ENCODE measurements at regions not wholly inside any gene's neighbourhood (a gene's known extent, or its start where the extent isn't known, plus 50 kb on each side); places are given as distances from the start of the nearest gene placed in this dataset.

DNA sequence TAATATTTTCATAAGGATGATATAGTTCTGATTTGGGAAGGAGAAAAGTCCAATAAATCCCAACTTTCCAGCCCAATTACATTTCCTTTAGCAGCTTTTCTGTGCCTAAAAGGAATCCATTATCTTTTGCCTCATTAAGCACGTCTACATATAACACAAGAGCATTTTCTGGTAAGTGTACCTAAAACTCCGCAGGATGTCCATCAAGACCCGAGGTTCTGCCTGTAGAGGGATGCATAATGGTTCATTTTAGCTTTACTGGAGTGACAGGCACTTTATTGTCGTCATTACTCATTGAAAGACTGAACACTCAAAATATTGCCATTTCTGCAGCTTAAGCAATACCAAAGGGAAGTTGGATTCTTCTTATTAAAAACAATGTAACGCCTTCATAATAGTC, 669.0 kb downstream of the PRELID2 start:
- no peak overlapping the region for H3K4me3 ChIP-seq
- H3K36me3 ChIP-seq (ENCODE audit: low read depth): no peaks in the 10 kb centered on the region
- peaks cover 10% of the 10 kb centered on the region for H3K4me1 ChIP-seq (replicated peaks; ENCODE audit: insufficient read depth)
- DNase-seq: no peak
- H3F3A ChIP-seq (ENCODE audit: insufficient read depth, low read depth): no peaks in the 10 kb centered on the region
- H3K27ac ChIP-seq: no peak overlapping the region
- no peak overlapping the region for H3K4me2 ChIP-seq
- no peak overlapping the region; the same call in 1 of the 2 replicates for H2AFZ ChIP-seq
- H3K79me2 ChIP-seq (ENCODE audit: low read depth): no peaks in the 10 kb centered on the region
- H4K20me1 ChIP-seq (ENCODE audit: insufficient read depth): no peaks in the 10 kb centered on the region
- POLR2A ChIA-PET (ENCODE audit: unreplicated experiment): no interaction called here
- no peaks in the 10 kb centered on the region for H3K27me3 ChIP-seq (ENCODE audit: insufficient read depth, low read depth)
- intact Hi-C loops (cut with micrococcal nuclease; ENCODE audit: unreplicated experiment): no loop called here
- TF ChIP-seq EZH2 (IDR thresholded peaks at IDR 0.05; ENCODE audit: low read depth): no peak
- TF ChIP-seq, protein P1, sequence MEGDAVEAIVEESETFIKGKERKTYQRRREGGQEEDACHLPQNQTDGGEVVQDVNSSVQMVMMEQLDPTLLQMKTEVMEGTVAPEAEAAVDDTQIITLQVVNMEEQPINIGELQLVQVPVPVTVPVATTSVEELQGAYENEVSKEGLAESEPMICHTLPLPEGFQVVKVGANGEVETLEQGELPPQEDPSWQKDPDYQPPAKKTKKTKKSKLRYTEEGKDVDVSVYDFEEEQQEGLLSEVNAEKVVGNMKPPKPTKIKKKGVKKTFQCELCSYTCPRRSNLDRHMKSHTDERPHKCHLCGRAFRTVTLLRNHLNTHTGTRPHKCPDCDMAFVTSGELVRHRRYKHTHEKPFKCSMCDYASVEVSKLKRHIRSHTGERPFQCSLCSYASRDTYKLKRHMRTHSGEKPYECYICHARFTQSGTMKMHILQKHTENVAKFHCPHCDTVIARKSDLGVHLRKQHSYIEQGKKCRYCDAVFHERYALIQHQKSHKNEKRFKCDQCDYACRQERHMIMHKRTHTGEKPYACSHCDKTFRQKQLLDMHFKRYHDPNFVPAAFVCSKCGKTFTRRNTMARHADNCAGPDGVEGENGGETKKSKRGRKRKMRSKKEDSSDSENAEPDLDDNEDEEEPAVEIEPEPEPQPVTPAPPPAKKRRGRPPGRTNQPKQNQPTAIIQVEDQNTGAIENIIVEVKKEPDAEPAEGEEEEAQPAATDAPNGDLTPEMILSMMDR (conservative IDR thresholded peaks at IDR 0.05): no peak
- H3K9me3 ChIP-seq (ENCODE audit: insufficient read depth, low read depth): no peaks in the 10 kb centered on the region
- BruUV-seq (replicated peaks): no TSS peak
- CTCF ChIA-PET: no interaction called here
- H3K9me2 ChIP-seq (ENCODE audit: insufficient read depth): no peaks in the 10 kb centered on the region; the same call in none of the 2 replicates

DNA sequence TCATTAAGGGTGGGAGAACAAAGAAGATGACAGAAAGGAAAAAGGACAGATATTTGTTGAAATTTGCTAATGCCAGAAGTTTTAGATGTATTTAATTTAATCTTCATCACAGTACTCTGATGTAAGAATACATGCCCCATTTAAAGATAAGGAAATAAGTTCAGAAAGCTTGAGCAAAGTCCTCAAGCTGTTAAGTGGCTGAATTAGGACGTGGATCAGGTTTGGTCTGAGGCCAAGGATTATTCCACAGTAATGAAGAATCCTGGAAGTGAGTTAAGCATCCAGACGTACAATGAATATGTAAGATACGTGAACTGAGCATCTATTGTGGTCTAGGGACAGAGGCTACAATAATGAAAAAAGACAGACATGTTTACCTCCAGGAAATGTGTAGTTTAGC, 671.3 kb downstream of the PRELID2 start:
- no peaks in the 10 kb centered on the region for H4K20me1 ChIP-seq (ENCODE audit: insufficient read depth)
- no peak overlapping the region for H3K4me3 ChIP-seq
- H3K9me3 ChIP-seq (ENCODE audit: insufficient read depth, low read depth): no peaks in the 10 kb centered on the region
- H2AFZ ChIP-seq: no peak overlapping the region
- H3K79me2 ChIP-seq (ENCODE audit: low read depth): no peaks in the 10 kb centered on the region
- CTCF ChIA-PET: no interaction called here
- H3K4me2 ChIP-seq: no peak overlapping the region
- TF ChIP-seq EZH2 (IDR thresholded peaks at IDR 0.05; ENCODE audit: low read depth): no peak
- TF ChIP-seq, protein P1 (conservative IDR thresholded peaks at IDR 0.05): no peak
- POLR2A ChIA-PET (ENCODE audit: unreplicated experiment): no interaction called here
- no peak overlapping the region for H3K27ac ChIP-seq
- H3K4me1 ChIP-seq (replicated peaks; ENCODE audit: insufficient read depth): peaks cover 10% of the 10 kb centered on the region
- DNase-seq: no peak
- H3F3A ChIP-seq (ENCODE audit: insufficient read depth, low read depth): no peaks in the 10 kb centered on the region
- intact Hi-C loops (cut with micrococcal nuclease; ENCODE audit: unreplicated experiment): no loop called here
- no TSS peak for BruUV-seq (replicated peaks)
- H3K27me3 ChIP-seq (ENCODE audit: insufficient read depth, low read depth): no peaks in the 10 kb centered on the region
- peaks cover 3% of the 10 kb centered on the region for H3K9me2 ChIP-seq (ENCODE audit: insufficient read depth)
- H3K36me3 ChIP-seq (ENCODE audit: low read depth): no peaks in the 10 kb centered on the region

DNA sequence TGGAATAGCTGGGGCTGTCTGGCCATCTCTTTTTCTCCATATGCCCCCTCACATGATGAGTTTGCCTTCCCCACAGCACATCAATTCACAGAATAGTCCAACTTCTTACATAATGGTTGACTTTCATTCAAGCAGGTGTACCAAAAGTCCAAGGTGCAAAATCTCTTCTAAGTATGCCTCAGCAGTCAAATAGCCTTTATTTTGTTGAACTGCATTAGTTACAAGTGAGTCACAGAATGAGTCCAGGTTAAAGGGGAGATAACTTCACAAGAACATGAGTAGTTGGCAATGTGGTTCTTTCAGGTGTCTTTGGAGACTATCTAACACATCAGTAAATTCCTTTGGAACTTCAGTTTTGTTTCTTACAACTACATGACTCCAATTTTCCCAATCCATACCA, 672.5 kb downstream of the PRELID2 start:
- no peaks in the 10 kb centered on the region for H3K9me3 ChIP-seq (ENCODE audit: insufficient read depth, low read depth)
- no TSS peak for BruUV-seq (replicated peaks)
- intact Hi-C loops (cut with micrococcal nuclease; ENCODE audit: unreplicated experiment): no loop called here

More for the DNA sequence above, 672.5 kb downstream of the PRELID2 start:
- Histone ChIP-seq H3K4me2 (peak overlapping the region; percentile 15; the same call in 1 of the 2 replicates), H3K79me2 (ENCODE audit: low read depth) (no peaks in the 10 kb centered on the region), H3K27ac (no peak overlapping the region), H3F3A (ENCODE audit: insufficient read depth, low read depth) (no peaks in the 10 kb centered on the region), H3K9me2 (ENCODE audit: insufficient read depth) (peaks cover 3% of the 10 kb centered on the region), H3K27me3 (ENCODE audit: insufficient read depth, low read depth) (no peaks in the 10 kb centered on the region), H3K4me3 (no peak overlapping the region), H3K36me3 (ENCODE audit: low read depth) (no peaks in the 10 kb centered on the region), H3K4me1 (replicated peaks; ENCODE audit: insufficient read depth) (peaks cover 10% of the 10 kb centered on the region), H2AFZ (no peak overlapping the region), H4K20me1 (ENCODE audit: insufficient read depth) (no peaks in the 10 kb centered on the region)
- TF ChIP-seq, protein P1 (conservative IDR thresholded peaks at IDR 0.05): no peak
- no peak for TF ChIP-seq EZH2 (IDR thresholded peaks at IDR 0.05; ENCODE audit: low read depth)
- DNase-seq: peak in 1 of 2 experiments; percentile 63
- POLR2A ChIA-PET (ENCODE audit: unreplicated experiment): interaction anchor here (0.5 kb wide), 1 partner anchor 44 kb away, joined by 6 read pairs; no protein-coding TSS in a partner anchor
- CTCF ChIA-PET: no interaction called here
